Gastroesophageal sphincter (tissue), 4 donors: ENCODE measurements at regions not wholly inside any gene's neighbourhood (a gene's known extent, or its start where the extent isn't known, plus 50 kb on each side); places are given as distances from the start of the nearest gene placed in this dataset.

Experiments
- ATAC-seq: fragments of 150-250 bp; one replicate; pipeline ENCODE4 v1.9.1; 2016; ENCODE audit warnings: mild to moderate bottlenecking, moderate library complexity
- H3K27ac ChIP-seq, 4 donors: fragments of 200-600 bp; sonication (generic) in 3 of 4; 1 replicate in 3 of 4; 2 replicates in 1 of 4; pipeline ENCODE4 v1.5.1; 2016 to 2019
- H3K27me3 ChIP-seq: fragments of 200-600 bp; sonication (generic); one replicate; pipeline ENCODE4 v1.5.1; 2019
- H3K36me3 ChIP-seq, 2 donors: fragments of 200-600 bp; sonication (generic); one replicate each; pipeline ENCODE4 v1.5.1; 2019; ENCODE audit warnings: control low read depth in 1 of 2
- H3K4me1 ChIP-seq, 3 donors: fragments of 200-600 bp; sonication (generic); 1 replicate in 2 of 3; 2 replicates in 1 of 3; pipeline ENCODE4 v1.5.1; 2016 to 2019; ENCODE audit warnings: control low read depth in 2 of 3
- H3K4me3 ChIP-seq, 2 donors: fragments of 200-600 bp; sonication (generic); one replicate each; pipeline ENCODE4 v1.5.1; 2019; ENCODE audit warnings: mild to moderate bottlenecking in 1 of 2, moderate library complexity in 1 of 2
- H3K9me3 ChIP-seq, 3 donors: fragments of 200-600 bp; sonication (generic); one replicate each; pipeline ENCODE4 v1.5.1; 2017 to 2019; ENCODE audit warnings: control low read depth in 2 of 3
- EP300 ChIP-seq: sonication (generic); formaldehyde crosslinking; IDR thresholded peaks from one replicate; pipeline ENCODE4 v1.6.1; 2017; ENCODE audit warnings: antibody characterized with exemption, mild to moderate bottlenecking
- POLR2A ChIP-seq, 2 donors: fragments of 450-650 bp; IDR thresholded peaks; one replicate each; pipeline ENCODE4 v1.6.1; 2017; ENCODE audit warnings: antibody characterized with exemption in 2 of 2, mild to moderate bottlenecking in 2 of 2, moderate library complexity in 1 of 2
- POLR2AphosphoS5 ChIP-seq: sonication (generic); formaldehyde crosslinking; IDR thresholded peaks from one replicate; pipeline ENCODE4 v1.6.1; 2017; ENCODE audit warnings: antibody characterized with exemption
- WGBS, 2 donors: methylation state at CpG; one replicate each; pipeline ENCODE4 v1.1.5; 2018; ENCODE audit warnings: low coverage in 1 of 2; 5-methylcytosine and 5-hydroxymethylcytosine counted together
- small RNA-seq, 4 donors: library from RNA; depleted of rRNA; stranded (forward); fragments of <200 nt; gene quantifications; one replicate each; pipeline ENCODE3, GENCODE V24; 2016
- TF ChIP-seq, protein P1 (sequence below), 4 experiments: fragments of 200-600 bp in 2 of 4; fragments of 450-650 bp in 2 of 4; sonication (generic) in 1 of 4; IDR thresholded peaks; one replicate each; pipeline ENCODE4 v1.5.1; 2017 to 2019; ENCODE audit warnings: antibody characterized with exemption in 4 of 4, mild to moderate bottlenecking in 2 of 4, moderate library complexity in 2 of 4

DNA sequence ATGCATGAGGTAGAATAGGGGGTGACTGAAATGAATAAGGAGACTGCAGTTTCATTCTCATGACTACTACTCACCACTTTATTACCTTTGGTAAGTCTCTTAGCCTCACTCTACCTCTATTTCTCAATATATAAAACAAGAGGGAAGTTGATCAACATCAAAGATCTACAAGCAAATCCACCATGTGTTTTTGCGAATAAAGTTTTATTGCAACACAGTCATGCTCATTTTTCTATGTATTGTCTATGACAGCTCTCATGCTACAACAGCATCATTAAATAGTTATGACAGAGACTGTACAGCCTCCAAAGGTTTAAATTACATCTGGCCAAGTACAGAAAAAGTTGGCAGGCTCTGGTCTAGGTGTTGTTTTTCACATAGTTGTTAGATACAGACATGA, 72.6 kb upstream of the CPEB2 start:
- no peak for ATAC-seq
- H3K36me3 ChIP-seq: no peaks in the 10 kb centered on the region
- no peak overlapping the region for H3K27ac ChIP-seq

DNA sequence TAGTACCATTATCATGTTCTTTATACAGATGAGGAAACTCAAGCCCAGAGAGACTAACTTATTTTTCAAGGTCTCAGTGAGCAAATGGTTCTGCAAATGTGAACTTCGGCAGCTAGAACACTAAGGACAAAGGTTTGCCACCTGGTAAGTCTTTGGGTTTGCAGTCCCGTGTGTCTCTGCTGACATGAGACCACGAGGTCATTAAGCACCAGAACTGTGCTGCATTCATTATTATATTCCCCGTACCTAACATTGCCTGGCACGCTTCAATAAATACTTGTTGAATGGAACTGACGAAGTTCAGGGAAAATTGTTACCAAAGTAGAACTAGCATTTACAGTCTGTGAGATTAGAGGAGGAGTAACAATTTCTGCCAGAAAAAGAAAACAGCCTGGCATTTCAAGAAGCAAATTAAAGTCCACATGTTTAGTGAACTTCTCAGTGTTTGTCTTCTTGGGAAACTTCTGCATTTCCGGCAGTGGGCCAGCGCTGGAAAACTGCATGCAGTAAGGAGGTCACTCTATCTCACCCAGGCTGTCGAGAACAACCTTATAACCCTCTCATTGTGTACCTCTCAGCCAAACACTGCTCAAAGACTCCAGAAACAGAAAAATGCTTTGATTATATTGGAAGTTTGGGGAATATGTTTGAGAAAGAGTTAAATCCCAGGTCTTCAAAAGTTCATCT, 67.4 kb upstream of the CPEB2 start:
- Histone ChIP-seq H3K27ac (no peak overlapping the region), H3K27me3 (no peaks in the 10 kb centered on the region), H3K4me1 (no peaks in the 10 kb centered on the region), H3K4me3 (no peak overlapping the region), H3K9me3 (no peaks in the 10 kb centered on the region), H3K36me3 (no peaks in the 10 kb centered on the region)
- ATAC-seq: no peak
- TF ChIP-seq, protein P1, sequence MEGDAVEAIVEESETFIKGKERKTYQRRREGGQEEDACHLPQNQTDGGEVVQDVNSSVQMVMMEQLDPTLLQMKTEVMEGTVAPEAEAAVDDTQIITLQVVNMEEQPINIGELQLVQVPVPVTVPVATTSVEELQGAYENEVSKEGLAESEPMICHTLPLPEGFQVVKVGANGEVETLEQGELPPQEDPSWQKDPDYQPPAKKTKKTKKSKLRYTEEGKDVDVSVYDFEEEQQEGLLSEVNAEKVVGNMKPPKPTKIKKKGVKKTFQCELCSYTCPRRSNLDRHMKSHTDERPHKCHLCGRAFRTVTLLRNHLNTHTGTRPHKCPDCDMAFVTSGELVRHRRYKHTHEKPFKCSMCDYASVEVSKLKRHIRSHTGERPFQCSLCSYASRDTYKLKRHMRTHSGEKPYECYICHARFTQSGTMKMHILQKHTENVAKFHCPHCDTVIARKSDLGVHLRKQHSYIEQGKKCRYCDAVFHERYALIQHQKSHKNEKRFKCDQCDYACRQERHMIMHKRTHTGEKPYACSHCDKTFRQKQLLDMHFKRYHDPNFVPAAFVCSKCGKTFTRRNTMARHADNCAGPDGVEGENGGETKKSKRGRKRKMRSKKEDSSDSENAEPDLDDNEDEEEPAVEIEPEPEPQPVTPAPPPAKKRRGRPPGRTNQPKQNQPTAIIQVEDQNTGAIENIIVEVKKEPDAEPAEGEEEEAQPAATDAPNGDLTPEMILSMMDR (IDR thresholded peaks at IDR 0.05): no peak
- no peak for TF ChIP-seq POLR2AphosphoS5
- no peak for TF ChIP-seq EP300
- no peak for TF ChIP-seq POLR2A (IDR thresholded peaks at IDR 0.05)
- 60 to 88% methylated on average over 6 to 9 of the region's 9 CpGs for WGBS, 2 donors

More for the DNA sequence above, 72.6 kb upstream of the CPEB2 start:
- Histone ChIP-seq H3K9me3 (no peaks in the 10 kb centered on the region), H3K27me3 (no peaks in the 10 kb centered on the region), H3K4me1 (peaks cover 0 to 12% (median 0%) of the 10 kb centered on the region in 3 donors), H3K4me3 (no peak overlapping the region)
- no peak for TF ChIP-seq EP300
- TF ChIP-seq, protein P1 (IDR thresholded peaks at IDR 0.05): no peak
- no peak for TF ChIP-seq POLR2A (IDR thresholded peaks at IDR 0.05)
- no peak for TF ChIP-seq POLR2AphosphoS5
- 92 to 95% methylated on average over 1 of the region's 1 CpG for WGBS, 2 donors

DNA sequence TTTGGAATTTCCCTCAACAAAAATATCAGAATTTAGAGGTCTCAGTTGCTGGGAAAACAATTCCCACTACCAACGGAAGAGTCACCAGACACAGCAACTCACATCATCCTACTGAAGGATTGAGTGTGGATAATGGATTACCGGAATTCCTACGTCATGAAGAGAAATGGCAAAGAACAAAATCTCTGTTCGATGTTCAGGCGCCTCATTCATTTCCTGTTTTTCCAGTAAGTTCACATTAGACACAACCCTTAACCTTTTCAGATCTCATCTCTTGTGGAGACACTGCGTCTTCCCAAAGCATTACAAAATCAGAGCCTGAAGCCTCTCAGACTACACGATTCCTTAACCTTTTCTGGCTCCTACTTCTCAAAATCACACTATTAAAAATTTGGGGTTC, 58.5 kb upstream of the CPEB2 start:
- Histone ChIP-seq H3K4me1 (no peaks in the 10 kb centered on the region), H3K27me3 (no peaks in the 10 kb centered on the region), H3K9me3 (no peaks in the 10 kb centered on the region), H3K27ac (no peak overlapping the region), H3K4me3 (no peak overlapping the region), H3K36me3 (no peaks in the 10 kb centered on the region)
- TF ChIP-seq, protein P1 (IDR thresholded peaks at IDR 0.05): no peak
- TF ChIP-seq POLR2A (IDR thresholded peaks at IDR 0.05): no peak
- TF ChIP-seq POLR2AphosphoS5: no peak
- no peak for TF ChIP-seq EP300
- ATAC-seq: no peak
- WGBS, 2 donors: 49 to 79% methylated on average over 7 of the region's 7 CpGs

- Histone ChIP-seq H3K36me3 (no peaks in the 10 kb centered on the region), H3K27ac (no peak overlapping the region), H3K4me3 (no peak overlapping the region), H3K9me3 (no peaks in the 10 kb centered on the region), H3K4me1 (no peaks in the 10 kb centered on the region), H3K27me3 (no peaks in the 10 kb centered on the region)
- no peak for TF ChIP-seq POLR2AphosphoS5
- TF ChIP-seq, protein P1 (IDR thresholded peaks at IDR 0.05): no peak
- TF ChIP-seq POLR2A (IDR thresholded peaks at IDR 0.05): no peak
- TF ChIP-seq EP300: no peak
- ATAC-seq: no peak
Observed at GRCh38 chr4:14952352-14952751, 49.9 kb upstream of the CPEB2 start.

Small RNA genes in the stretch of these regions (small RNA-seq; reads per million reads assigned to genes)
- 0 reads per million in 4 donors for gene RF00092
